ENCODE measurements at regions not wholly inside any gene's neighbourhood (a gene's known extent, or its start where the extent isn't known, plus 50 kb on each side); places are given as distances from the start of the nearest gene placed in this dataset.

GRCh38 chr2:2581331-2582159 lies 250.5 kb upstream of the MYT1L start:
- no peak for TF ChIP-seq POLR2A (IDR thresholded peaks at IDR 0.05)
- TF ChIP-seq CTCF (IDR thresholded peaks at IDR 0.05), result no peak

Measured in lower leg skin (tissue), 3 donors.